T-helper 9 cell (primary cell): ENCODE measurements at regions not wholly inside any gene's neighbourhood (a gene's known extent, or its start where the extent isn't known, plus 50 kb on each side); places are given as distances from the start of the nearest gene placed in this dataset.
"Not testable (repeated sequence)": the region's sequence is repeated elsewhere in the genome, so short reads cannot be mapped to it uniquely, and the experiment has no call there.

Source experiments
- DNase-seq: peaks from one replicate; pipeline ENCODE4 v3.0.0-alpha.2; 2020

DNA sequence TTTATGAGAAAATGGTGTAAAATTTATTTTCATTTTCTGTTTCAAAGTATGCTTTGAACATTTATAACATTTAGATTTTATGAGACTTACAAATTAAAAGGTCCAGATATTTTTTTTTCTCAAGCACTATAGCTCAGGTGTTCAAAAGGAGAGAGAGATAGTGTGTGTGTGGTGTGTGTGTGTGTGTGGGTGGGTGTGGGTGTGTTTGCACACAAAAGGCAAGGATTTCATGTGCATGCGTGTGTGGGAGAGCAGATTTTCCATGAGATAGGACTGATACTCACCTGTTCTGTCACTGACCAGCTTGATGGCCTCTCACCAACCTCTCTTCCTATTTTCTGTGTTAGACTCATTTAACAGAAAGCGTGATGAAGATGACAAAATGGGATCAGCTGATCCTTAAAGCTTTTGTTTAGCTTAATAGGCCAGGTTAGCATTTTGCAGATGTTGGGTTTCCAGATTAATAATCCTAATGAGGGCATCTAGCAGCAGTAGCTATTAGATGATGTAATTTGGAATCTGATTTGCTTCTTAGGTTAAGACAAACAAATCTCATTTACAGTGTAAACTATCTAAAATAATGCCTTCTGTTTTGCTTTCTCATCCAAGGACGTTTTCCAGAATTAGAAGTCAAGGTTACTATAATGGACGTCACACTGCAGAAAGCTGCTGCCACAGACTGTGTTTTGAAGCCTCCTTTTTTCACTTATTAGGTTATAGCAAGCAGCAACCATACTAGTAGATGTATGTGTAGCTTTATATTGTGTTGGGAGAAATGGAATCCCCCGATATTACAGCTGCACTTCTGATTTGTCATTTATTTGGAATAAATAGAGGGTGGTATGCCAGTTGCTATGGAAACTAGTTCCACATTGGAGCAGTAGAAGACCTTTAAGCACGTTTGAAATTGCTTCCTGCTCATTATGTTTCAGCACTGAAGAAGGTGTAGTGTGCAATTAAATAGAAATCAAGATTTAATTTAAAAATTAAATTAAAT, 355.6 kb downstream of the TAF11L14 start:
- DNase-seq = no peak

GRCh38 chr5:17991775-17992174, 357.5 kb downstream of the TAF11L14 start:
- no peak for DNase-seq

- no peak for DNase-seq
Observed at GRCh38 chr5:17992291-17992690, 358.0 kb downstream of the TAF11L14 start.

DNA sequence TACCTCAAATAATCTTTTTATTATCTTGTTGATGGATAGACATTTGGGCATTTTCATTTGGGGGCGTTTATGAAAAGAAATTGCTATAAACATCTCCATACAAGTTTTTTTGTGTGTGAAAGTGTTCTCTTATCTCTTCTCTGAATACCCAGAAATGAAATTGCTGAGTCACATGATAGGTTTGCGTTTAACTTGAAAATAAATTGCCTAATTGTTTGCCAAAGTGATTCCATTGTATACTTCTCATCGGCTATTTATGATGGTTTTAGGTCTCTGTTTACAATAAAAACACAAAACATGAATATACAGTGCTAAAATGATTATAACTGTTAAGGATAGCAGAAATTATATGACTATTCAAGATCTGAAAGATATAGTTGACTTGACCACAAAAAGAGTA, 361.7 kb downstream of the TAF11L14 start:
- DNase-seq = no peak

DNA sequence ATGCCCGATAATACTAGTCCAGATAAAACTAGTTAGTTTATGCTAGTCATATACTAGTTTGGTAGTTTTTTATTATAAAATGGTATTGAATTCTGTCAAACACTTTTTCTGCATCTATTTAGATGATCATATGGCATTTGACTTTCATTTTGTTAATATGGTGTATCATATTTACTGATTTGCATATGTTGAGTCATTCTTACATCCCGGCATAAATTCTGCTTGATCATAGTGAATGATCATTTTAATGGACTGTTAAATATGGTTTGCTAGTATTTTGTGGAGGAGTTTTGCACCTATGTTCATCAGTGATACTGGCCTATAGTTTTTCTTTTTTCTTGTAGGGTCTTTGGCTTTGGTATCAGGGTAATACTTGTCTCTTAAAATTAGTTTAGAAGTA, 365.6 kb downstream of the TAF11L14 start:
- no peak for DNase-seq

- no peak for DNase-seq
Observed at GRCh38 chr5:18000744-18001143, 366.5 kb downstream of the TAF11L14 start.

DNA sequence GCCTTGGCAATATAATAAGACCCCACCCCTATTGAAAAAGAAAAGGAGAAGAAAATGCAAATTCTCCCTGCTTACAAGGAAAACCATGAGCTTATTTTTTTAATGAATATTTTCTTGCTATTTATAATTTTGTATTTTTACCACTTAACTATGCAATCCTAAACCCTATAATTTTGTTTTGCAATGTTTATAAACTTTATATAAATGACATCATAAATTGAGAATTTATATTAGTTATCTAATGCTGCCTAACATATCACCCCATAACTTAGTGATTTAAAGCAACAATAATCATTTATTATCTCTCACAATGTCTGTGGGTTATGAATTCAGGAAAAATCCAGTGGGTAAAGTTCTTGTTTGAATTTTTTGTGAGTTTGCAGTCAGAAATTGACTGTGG, 369.1 kb downstream of the TAF11L14 start:
- DNase-seq = no peak

GRCh38 chr5:18003784-18004183, 369.5 kb downstream of the TAF11L14 start:
- no peak for DNase-seq

GRCh38 chr5:18006235-18006634, 372.0 kb downstream of the TAF11L14 start:
- not testable (repeated sequence) for DNase-seq

DNA sequence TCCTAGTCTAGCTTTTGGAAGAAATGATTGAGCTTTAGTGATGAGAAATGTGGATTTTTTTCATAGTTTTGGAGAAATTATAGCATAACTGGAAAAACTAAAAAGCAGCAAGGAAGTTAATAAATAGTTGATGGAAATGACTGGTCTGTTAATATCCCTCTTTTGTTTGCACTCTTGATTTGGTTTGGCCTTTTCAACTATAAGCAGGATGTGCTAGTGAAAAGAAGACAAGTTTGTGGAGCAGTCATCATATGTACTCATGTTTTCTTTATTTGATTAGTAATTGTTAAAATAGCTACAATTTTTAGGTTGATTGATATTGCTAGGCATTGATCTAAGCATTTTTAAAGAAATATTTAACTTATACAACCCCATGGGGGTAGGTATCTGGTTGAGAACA, 374.7 kb downstream of the TAF11L14 start:
- no peak for DNase-seq

DNA sequence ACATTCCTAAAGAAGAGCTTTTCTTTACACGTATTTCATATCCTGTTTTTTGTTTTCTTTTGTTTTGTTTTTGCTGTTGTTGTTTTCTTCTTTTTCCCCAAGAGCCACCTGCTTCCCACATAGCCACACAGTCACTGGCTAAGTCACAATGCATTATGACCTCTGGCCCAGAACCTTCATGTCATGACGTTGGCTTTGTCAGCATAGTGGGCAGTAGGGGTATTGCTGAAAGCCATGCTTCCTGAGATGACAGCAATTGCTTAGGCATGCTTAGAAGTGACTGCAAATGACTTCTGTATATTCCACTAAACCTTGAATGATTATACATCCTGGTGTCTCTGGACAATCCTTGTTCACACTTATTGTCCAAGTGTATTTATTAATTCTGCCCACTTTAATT, 375.8 kb downstream of the TAF11L14 start:
- DNase-seq = no peak

DNA sequence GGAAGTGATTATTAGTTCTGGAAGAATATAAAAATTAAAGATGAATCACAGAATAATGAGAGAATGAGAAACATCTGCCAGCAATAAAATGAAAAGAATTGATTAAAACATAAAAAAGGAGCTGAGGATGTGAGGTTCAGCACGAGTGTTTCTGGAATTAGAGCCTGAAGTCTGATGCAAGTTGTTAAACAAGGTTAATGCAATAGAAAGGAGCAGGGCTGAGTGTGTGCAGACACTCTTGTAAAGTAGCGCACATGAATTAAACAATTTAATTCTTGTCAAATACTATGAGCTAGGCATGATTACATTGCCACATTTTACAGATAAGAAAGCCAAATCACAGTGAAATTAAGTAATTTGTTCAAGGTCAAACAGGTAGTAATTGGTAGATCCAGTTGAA, 384.2 kb downstream of the TAF11L14 start:
- DNase-seq = no peak

DNA sequence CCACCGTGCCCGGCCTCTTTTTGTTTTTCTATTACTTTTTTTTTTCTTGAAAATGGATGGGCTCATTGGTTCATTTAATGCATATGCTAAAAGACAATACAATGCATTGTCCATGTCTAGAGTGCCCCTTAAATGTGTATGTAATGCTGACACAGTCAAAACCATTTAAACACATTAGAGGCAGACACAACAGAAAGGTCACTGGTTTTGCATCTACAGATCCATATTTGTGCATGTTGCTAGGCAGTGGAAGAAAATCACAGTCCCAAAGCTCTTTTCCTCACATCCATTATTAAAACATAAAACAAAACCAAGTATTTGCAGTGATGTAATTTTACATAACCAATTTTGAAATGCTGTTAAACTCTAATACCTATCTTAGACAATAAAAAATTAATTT, 389.0 kb downstream of the TAF11L14 start:
- no peak for DNase-seq

DNA sequence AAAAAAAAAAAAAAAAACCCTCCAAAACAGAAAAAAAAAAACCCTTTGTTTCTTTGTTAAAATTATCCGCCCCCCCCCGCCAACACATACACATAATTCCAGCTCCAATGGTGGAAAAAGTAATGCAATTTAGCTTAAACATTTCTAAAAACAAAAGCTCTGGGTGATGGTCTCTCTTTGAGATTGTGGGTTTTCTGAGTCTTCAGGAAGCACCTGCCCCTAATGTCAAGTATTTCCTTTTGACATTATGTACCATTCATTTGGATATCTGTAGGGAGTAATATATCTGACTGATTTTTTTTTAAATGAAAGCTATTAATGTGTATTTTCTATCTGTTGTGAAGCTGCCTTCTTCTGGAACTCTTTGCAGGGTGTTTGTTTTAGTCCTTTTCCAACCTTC, 389.7 kb downstream of the TAF11L14 start:
- no peak for DNase-seq

- no peak for DNase-seq
Observed at GRCh38 chr5:18024542-18024941, 390.3 kb downstream of the TAF11L14 start.

GRCh38 chr5:18027241-18027867, 393.1 kb downstream of the TAF11L14 start:
- no peak for DNase-seq

DNA sequence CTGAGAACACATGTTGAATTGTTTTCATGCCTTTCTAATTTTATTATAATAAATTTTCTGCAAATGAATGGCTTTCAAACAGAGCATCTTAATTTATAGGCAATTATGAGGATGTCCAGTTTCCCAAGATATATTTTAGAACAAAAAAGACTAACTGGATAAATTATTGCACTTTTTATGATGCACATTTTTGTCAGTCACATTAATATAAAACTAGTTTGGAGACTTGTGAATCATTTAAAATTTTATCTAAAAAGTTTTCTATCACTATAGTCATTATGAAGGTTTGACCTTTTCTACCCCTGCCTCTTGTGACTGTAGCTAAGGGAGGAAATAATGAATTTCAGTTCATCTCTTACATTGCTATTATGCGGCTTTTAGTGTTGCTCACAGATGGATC, 393.8 kb downstream of the TAF11L14 start:
- no peak for DNase-seq

DNA sequence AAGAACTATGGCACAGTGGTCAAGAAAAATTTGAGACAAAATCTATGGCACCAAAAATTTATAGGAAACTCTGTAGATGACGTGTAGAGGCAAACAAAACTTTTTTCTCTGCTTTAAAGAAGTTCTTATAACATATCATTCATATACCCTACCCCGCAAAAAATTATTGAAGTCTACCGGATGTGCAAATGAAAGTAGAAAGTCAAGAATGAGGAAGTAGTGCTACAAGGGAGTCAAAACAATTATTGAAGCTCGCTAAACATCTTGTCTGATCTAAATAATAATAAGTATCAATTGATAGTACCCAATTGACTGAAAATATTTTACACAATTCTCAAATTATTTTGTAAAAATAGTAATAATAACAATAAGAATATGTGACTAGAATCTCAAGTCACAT, 398.5 kb downstream of the TAF11L14 start:
- no peak for DNase-seq

- no peak for DNase-seq
Observed at GRCh38 chr5:18036531-18036930, 402.3 kb downstream of the TAF11L14 start.

- no peak for DNase-seq
Observed at GRCh38 chr5:18037718-18038117, 403.5 kb downstream of the TAF11L14 start.

- no peak for DNase-seq
Observed at GRCh38 chr5:18043344-18043743, 409.1 kb downstream of the TAF11L14 start.

GRCh38 chr5:18048449-18048848, 414.2 kb downstream of the TAF11L14 start:
- DNase-seq = no peak

GRCh38 chr5:18050345-18050744, 416.1 kb downstream of the TAF11L14 start:
- DNase-seq = no peak

DNA sequence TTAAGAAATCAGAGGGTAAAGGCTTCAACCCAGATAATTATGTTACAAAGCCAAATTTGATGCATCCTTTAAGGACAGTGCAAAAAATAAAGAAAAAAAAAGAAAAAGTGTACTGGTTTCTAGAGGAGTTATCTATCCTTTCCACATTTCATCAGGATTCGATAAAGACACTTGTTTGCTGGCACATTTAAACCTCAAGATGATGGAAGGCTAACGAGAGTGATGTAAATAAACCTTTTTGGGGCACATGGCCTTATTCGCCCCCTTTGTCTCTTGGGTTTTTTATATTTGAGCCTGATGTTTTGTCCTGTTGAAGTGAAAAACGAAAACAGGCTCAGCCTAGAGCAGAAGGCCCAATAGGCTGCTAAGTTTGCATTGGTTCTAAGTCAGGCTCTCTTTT, 416.5 kb downstream of the TAF11L14 start:
- no peak for DNase-seq
